ENCODE measurements at regions not wholly inside any gene's neighbourhood (a gene's known extent, or its start where the extent isn't known, plus 50 kb on each side); places are given as distances from the start of the nearest gene placed in this dataset.

DNA sequence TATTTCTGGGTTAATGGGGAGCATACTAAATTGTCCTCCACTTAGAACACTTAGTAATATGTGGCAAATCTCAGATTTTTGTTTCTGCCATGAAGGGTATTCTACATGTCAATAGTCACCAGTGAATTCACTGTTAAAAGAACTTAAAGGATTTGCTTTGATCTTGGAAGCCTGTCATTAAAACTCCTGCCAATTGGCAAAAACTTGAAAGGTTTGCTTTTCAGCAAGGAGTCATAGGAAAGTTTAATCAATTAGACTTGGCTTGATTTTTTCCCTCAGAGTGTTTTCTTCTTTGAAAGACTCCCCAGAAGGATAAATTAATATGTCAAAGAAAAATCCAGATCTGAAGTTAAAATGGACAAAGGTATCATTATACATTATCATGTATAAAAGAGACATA, 671.9 kb upstream of the PKDCC start:
- Histone ChIP-seq H3K27ac (ENCODE audit: low read depth, low read length) (no peak overlapping the region), H3K9me3 (ENCODE audit: control insufficient read depth in 1 of 2, low read length in 2 of 2) (no peaks in the 10 kb centered on the region), H3K4me1 (ENCODE audit: insufficient read depth, low read length) (no peaks in the 10 kb centered on the region), H3K4me3 (ENCODE audit: low read length in 2 of 2) (no peak overlapping the region), H3K36me3 (ENCODE audit: insufficient read depth, low read length) (no peaks in the 10 kb centered on the region), H3K27me3 (ENCODE audit: insufficient read depth, low read length) (no peaks in the 10 kb centered on the region)
- ChIA-PET POLR2A (ENCODE audit: partially characterized antibody) (no interaction called here), CTCF (ENCODE audit: partially characterized antibody) (no interaction called here)
- intact Hi-C loops (cut with micrococcal nuclease) = no loop called here
- H3K36me3 Mint-ChIP-seq = no peaks in the 10 kb centered on the region
- no peak for DNase-seq
- no peaks in the 10 kb centered on the region for H3K27me3 Mint-ChIP-seq
- no peak overlapping the region for H3K4me3 Mint-ChIP-seq
- peaks cover 0 to 9% (median 3%) of the 10 kb centered on the region in 8 donors for H3K9me3 Mint-ChIP-seq
- no peak overlapping the region for H3K27ac Mint-ChIP-seq
- H3K4me1 Mint-ChIP-seq = no peaks in the 10 kb centered on the region

DNA sequence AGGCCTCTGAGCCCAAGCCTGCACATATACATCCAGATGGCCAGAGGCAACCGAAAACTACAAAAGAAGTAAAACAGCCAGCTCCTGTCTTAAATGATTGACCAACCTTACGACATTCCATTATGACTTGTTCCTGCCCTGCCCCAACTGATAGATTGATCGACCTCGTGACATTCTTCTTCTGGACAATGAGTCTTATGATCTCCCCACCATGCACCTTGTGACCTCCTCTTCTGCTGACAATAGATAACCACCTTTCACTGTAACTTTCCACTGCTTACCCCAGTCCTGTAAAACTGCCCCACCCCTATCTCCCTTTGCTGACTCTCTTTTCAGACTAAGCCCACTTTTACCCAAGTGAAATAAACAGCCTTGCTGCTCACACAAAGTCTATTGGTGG, 670.0 kb upstream of the PKDCC start:
- Mint-ChIP-seq H3K4me1 (no peaks in the 10 kb centered on the region), H3K27me3 (no peaks in the 10 kb centered on the region), H3K36me3 (no peaks in the 10 kb centered on the region), H3K4me3 (no peak overlapping the region), H3K9me3 (peaks cover 0 to 3% (median 0%) of the 10 kb centered on the region in 8 donors), H3K27ac (no peak overlapping the region)
- H3K36me3 ChIP-seq (ENCODE audit: insufficient read depth, low read length) = no peaks in the 10 kb centered on the region
- no peak for DNase-seq
- ChIA-PET POLR2A (ENCODE audit: partially characterized antibody) (no interaction called here), CTCF (ENCODE audit: partially characterized antibody) (no interaction called here)
- no peak overlapping the region for H3K4me3 ChIP-seq (ENCODE audit: low read length in 2 of 2)
- H3K4me1 ChIP-seq (ENCODE audit: insufficient read depth, low read length) = no peaks in the 10 kb centered on the region
- H3K27me3 ChIP-seq (ENCODE audit: insufficient read depth, low read length) = no peaks in the 10 kb centered on the region
- H3K27ac ChIP-seq (ENCODE audit: low read depth, low read length) = no peak overlapping the region
- no peaks in the 10 kb centered on the region for H3K9me3 ChIP-seq (ENCODE audit: control insufficient read depth in 1 of 2, low read length in 2 of 2)
- intact Hi-C loops (cut with micrococcal nuclease) = no loop called here

GRCh38 chr2:41378420-41378819, 669.4 kb upstream of the PKDCC start:
- Histone ChIP-seq H3K27ac (ENCODE audit: low read depth, low read length) (no peak overlapping the region), H3K4me3 (ENCODE audit: low read length in 2 of 2) (no peak overlapping the region), H3K9me3 (ENCODE audit: control insufficient read depth in 1 of 2, low read length in 2 of 2) (no peaks in the 10 kb centered on the region), H3K4me1 (ENCODE audit: insufficient read depth, low read length) (no peaks in the 10 kb centered on the region), H3K36me3 (ENCODE audit: insufficient read depth, low read length) (no peaks in the 10 kb centered on the region), H3K27me3 (ENCODE audit: insufficient read depth, low read length) (no peaks in the 10 kb centered on the region)
- intact Hi-C loops (cut with micrococcal nuclease) = no loop called here
- Mint-ChIP-seq H3K36me3 (no peaks in the 10 kb centered on the region), H3K9me3 (peaks cover 0 to 3% (median 0%) of the 10 kb centered on the region in 8 donors), H3K27me3 (no peaks in the 10 kb centered on the region), H3K4me3 (no peak overlapping the region), H3K27ac (no peak overlapping the region), H3K4me1 (no peaks in the 10 kb centered on the region)
- CTCF ChIA-PET (ENCODE audit: partially characterized antibody) = no interaction called here
- POLR2A ChIA-PET (ENCODE audit: partially characterized antibody) = no interaction called here
- no peak for DNase-seq

DNA sequence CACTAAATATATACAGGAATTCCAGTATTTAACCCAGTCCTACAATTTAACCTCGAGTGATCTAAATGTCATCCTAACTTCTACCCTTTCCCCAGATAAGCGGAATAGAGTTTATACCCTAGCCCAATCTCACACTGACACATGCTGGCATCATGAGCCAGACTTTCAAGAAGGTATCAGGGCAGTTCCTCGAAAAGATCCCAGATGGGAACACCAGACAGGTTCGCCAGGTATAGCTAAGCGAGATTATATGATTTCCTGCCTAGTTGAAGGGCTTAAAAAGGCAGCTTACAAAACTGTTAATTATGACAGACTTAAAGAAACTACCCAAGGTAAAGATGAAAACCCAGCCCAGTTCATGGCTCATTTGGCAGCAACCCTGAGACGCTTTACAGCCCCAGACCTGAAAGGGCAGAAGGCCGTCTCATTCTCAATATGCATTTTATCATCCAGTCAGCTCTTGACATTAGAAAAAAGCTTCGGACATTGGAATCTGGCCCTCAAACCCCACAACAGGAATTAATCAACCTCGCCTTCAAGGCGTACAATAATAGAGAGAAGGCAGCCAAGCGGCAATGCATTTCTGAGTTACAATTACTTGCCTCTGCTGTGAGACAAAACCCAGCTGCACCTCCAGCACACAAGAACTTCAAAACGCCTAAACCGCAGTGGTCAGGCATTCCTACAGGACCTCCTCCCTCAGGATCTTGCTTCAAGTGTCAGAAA, 668.2 kb upstream of the PKDCC start:
- Histone ChIP-seq H3K4me3 (ENCODE audit: low read length in 2 of 2) (no peak overlapping the region), H3K4me1 (ENCODE audit: insufficient read depth, low read length) (no peaks in the 10 kb centered on the region), H3K9me3 (ENCODE audit: control insufficient read depth in 1 of 2, low read length in 2 of 2) (no peaks in the 10 kb centered on the region), H3K27ac (ENCODE audit: low read depth, low read length) (no peak overlapping the region), H3K27me3 (ENCODE audit: insufficient read depth, low read length) (no peaks in the 10 kb centered on the region), H3K36me3 (ENCODE audit: insufficient read depth, low read length) (no peaks in the 10 kb centered on the region)
- DNase-seq = no peak
- Mint-ChIP-seq H3K27me3 (no peaks in the 10 kb centered on the region), H3K27ac (no peak overlapping the region), H3K9me3 (peaks cover 0 to 3% (median 0%) of the 10 kb centered on the region in 8 donors), H3K36me3 (no peaks in the 10 kb centered on the region), H3K4me3 (no peak overlapping the region), H3K4me1 (no peaks in the 10 kb centered on the region)
- POLR2A ChIA-PET (ENCODE audit: partially characterized antibody) = no interaction called here
- intact Hi-C loops (cut with micrococcal nuclease) = no loop called here
- CTCF ChIA-PET (ENCODE audit: partially characterized antibody) = no interaction called here

DNA sequence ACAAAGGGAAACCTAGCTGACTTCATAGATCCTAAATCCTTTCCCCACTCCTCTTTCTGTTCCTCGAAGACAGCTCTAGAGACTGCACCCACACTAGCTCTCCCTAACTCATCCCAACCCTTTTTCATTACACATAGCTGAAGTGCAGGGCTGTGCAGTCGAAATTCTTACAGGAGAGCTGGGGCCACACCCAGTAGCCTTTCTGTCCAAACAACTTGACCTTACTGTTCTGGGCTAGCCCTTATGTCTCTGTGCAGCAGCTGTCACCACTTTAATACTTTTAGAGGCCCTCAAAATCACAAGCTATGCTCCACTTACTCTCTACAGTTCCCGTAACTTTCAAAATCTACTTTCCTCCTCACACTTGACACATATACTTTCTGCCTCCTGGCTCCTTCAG, 666.1 kb upstream of the PKDCC start:
- no peak overlapping the region for H3K4me3 Mint-ChIP-seq
- intact Hi-C loops (cut with micrococcal nuclease) = no loop called here

DNA sequence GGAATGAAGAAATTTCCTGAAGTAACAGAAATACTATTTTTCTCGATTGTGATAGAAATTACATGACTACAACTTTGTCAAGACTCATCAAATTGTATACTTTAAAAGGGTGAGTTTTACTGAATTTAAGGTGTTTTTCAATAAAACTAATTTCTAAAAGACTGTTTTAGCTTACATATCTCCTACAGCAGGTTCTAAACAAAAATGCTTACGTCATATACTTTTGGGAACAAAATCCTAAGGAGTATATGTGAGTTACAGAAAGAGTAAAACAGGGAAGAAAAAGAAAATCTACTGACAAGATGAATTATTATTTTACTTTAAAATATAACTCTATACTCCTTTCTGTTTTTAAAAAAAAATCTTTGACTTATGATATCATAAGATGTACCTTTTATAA, 660.3 kb upstream of the PKDCC start:
- no peak for DNase-seq
- no peaks in the 10 kb centered on the region for H3K4me1 Mint-ChIP-seq
- intact Hi-C loops (cut with micrococcal nuclease) = no loop called here
- Histone ChIP-seq H3K36me3 (ENCODE audit: insufficient read depth, low read length) (no peaks in the 10 kb centered on the region), H3K27ac (ENCODE audit: low read depth, low read length) (no peak overlapping the region), H3K9me3 (ENCODE audit: control insufficient read depth in 1 of 2, low read length in 2 of 2) (no peaks in the 10 kb centered on the region), H3K4me1 (ENCODE audit: insufficient read depth, low read length) (no peaks in the 10 kb centered on the region), H3K27me3 (ENCODE audit: insufficient read depth, low read length) (no peaks in the 10 kb centered on the region), H3K4me3 (ENCODE audit: low read length in 2 of 2) (no peak overlapping the region)
- no peaks in the 10 kb centered on the region for H3K36me3 Mint-ChIP-seq
- CTCF ChIA-PET (ENCODE audit: partially characterized antibody) = no interaction called here
- H3K27ac Mint-ChIP-seq = no peak overlapping the region
- H3K27me3 Mint-ChIP-seq = no peaks in the 10 kb centered on the region
- no peak overlapping the region for H3K4me3 Mint-ChIP-seq
- POLR2A ChIA-PET (ENCODE audit: partially characterized antibody) = no interaction called here
- H3K9me3 Mint-ChIP-seq = peaks cover 0 to 1% (median 0%) of the 10 kb centered on the region in 8 donors

More for the DNA sequence above, 666.1 kb upstream of the PKDCC start:
- no peaks in the 10 kb centered on the region for H3K9me3 ChIP-seq (ENCODE audit: control insufficient read depth in 1 of 2, low read length in 2 of 2)
- Mint-ChIP-seq H3K27ac (no peak overlapping the region), H3K9me3 (peaks cover 0 to 3% (median 0%) of the 10 kb centered on the region in 8 donors), H3K4me1 (no peaks in the 10 kb centered on the region), H3K36me3 (no peaks in the 10 kb centered on the region), H3K27me3 (no peaks in the 10 kb centered on the region)
- no peak overlapping the region for H3K4me3 ChIP-seq (ENCODE audit: low read length in 2 of 2)
- no peak for DNase-seq
- CTCF ChIA-PET (ENCODE audit: partially characterized antibody) = no interaction called here
- no peaks in the 10 kb centered on the region for H3K36me3 ChIP-seq (ENCODE audit: insufficient read depth, low read length)
- H3K27ac ChIP-seq (ENCODE audit: low read depth, low read length) = no peak overlapping the region
- POLR2A ChIA-PET (ENCODE audit: partially characterized antibody) = no interaction called here
- no peaks in the 10 kb centered on the region for H3K27me3 ChIP-seq (ENCODE audit: insufficient read depth, low read length)
- no peaks in the 10 kb centered on the region for H3K4me1 ChIP-seq (ENCODE audit: insufficient read depth, low read length)

GRCh38 chr2:41393621-41394020, 654.2 kb upstream of the PKDCC start:
- Mint-ChIP-seq H3K4me1 (no peaks in the 10 kb centered on the region), H3K27ac (no peak overlapping the region), H3K27me3 (no peaks in the 10 kb centered on the region), H3K9me3 (peaks cover 0 to 22% (median 8%) of the 10 kb centered on the region in 8 donors), H3K36me3 (no peaks in the 10 kb centered on the region), H3K4me3 (no peak overlapping the region)
- intact Hi-C loops (cut with micrococcal nuclease) = no loop called here
- Histone ChIP-seq H3K4me3 (ENCODE audit: low read length in 2 of 2) (no peak overlapping the region), H3K4me1 (ENCODE audit: insufficient read depth, low read length) (no peaks in the 10 kb centered on the region), H3K36me3 (ENCODE audit: insufficient read depth, low read length) (no peaks in the 10 kb centered on the region), H3K27ac (ENCODE audit: low read depth, low read length) (no peak overlapping the region), H3K9me3 (ENCODE audit: control insufficient read depth in 1 of 2, low read length in 2 of 2) (no peaks in the 10 kb centered on the region), H3K27me3 (ENCODE audit: insufficient read depth, low read length) (no peaks in the 10 kb centered on the region)
- no peak for DNase-seq
- ChIA-PET CTCF (ENCODE audit: partially characterized antibody) (no interaction called here), POLR2A (ENCODE audit: partially characterized antibody) (no interaction called here)

DNA sequence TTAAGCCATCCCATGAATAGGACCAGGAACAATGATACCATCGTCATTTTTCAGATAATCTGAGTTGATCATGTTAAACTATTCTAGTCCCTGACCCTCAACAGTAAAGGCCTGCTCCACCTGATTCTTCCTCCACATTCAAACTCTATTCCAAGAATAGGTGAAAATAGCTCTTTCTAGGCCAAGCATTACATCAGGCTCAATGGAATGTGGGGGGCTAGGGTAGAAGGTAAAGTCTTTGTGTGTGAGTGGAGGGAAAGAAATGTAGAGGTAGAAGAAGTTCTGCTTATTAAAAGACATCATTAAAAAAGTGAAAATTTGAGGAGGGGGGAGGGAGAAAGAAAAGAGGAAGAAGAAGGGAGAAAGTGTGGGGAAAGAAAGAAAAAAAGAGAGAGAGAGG, 653.3 kb upstream of the PKDCC start:
- no peaks in the 10 kb centered on the region for H3K36me3 Mint-ChIP-seq
- POLR2A ChIA-PET (ENCODE audit: partially characterized antibody) = no interaction called here
- intact Hi-C loops (cut with micrococcal nuclease) = no loop called here
- H3K4me3 Mint-ChIP-seq = no peak overlapping the region
- CTCF ChIA-PET (ENCODE audit: partially characterized antibody) = no interaction called here
- no peaks in the 10 kb centered on the region for H3K27me3 Mint-ChIP-seq
- peaks cover 0 to 22% (median 8%) of the 10 kb centered on the region in 8 donors for H3K9me3 Mint-ChIP-seq
- no peaks in the 10 kb centered on the region for H3K4me1 Mint-ChIP-seq
- DNase-seq = no peak
- no peak overlapping the region for H3K27ac Mint-ChIP-seq
- Histone ChIP-seq H3K4me3 (ENCODE audit: low read length in 2 of 2) (no peak overlapping the region), H3K36me3 (ENCODE audit: insufficient read depth, low read length) (no peaks in the 10 kb centered on the region), H3K4me1 (ENCODE audit: insufficient read depth, low read length) (no peaks in the 10 kb centered on the region), H3K27ac (ENCODE audit: low read depth, low read length) (no peak overlapping the region), H3K9me3 (ENCODE audit: control insufficient read depth in 1 of 2, low read length in 2 of 2) (no peaks in the 10 kb centered on the region), H3K27me3 (ENCODE audit: insufficient read depth, low read length) (no peaks in the 10 kb centered on the region)

Data from CD4-positive, alpha-beta memory T cell (primary cell).